OCI-LY7 (cell line): ENCODE measurements at regions not wholly inside any gene's neighbourhood (a gene's known extent, or its start where the extent isn't known, plus 50 kb on each side); places are given as distances from the start of the nearest gene placed in this dataset.

ENCODE experiments used
- BruUV-seq: library from RNA; stranded (reverse); fragments of 400-500 nt; replicated peaks from 2 replicates; lab custom pipeline; 2021; lab: Mats Ljungman, UMichigan
- CTCF ChIA-PET: fragments of 300-600 bp; sonication (Branson Sonifier 250); formaldehyde crosslinking; loops from one replicate; lab custom pipeline; 2022; ENCODE audit warnings: antibody characterized with exemption; ENCODE audit not compliant: unreplicated experiment; lab: Charles Lee
- POLR2A ChIA-PET: fragments of 300-600 bp; sonication (Branson Sonifier 250); formaldehyde crosslinking; loops from one replicate; lab custom pipeline; 2022; ENCODE audit warnings: antibody characterized with exemption; lab: Charles Lee
- DNase-seq: peaks from one replicate; pipeline ENCODE4 v3.0.0-alpha.2; 2015; ENCODE audit warnings: low spot score
- H2AFZ ChIP-seq: fragments of 200-600 bp; sonication (generic), shearing (Covaris generic); 2 replicates; pipeline ENCODE4 v1.6.1; 2014; ENCODE audit warnings: mild to moderate bottlenecking, antibody characterized with exemption, low read length, moderate library complexity
- H3K27ac ChIP-seq: fragments of 200-600 bp; sonication (generic); 2 replicates; pipeline ENCODE4 v1.5.1; 2014; ENCODE audit warnings: mixed run types, low read depth, mild to moderate bottlenecking, moderate library complexity, low read length, inconsistent platforms; ENCODE audit not compliant: poor library complexity, severe bottlenecking
- H3K36me3 ChIP-seq: fragments of 200-600 bp; sonication (generic); 2 replicates; pipeline ENCODE4 v1.6.1; 2014; ENCODE audit warnings: mild to moderate bottlenecking, antibody characterized with exemption, low read length, moderate library complexity, mixed read lengths; ENCODE audit not compliant: insufficient read depth
- H3K4me1 ChIP-seq: fragments of 200-600 bp; sonication (generic); 2 replicates; pipeline ENCODE4 v1.5.1; 2014; ENCODE audit warnings: mild to moderate bottlenecking, low read length; ENCODE audit not compliant: insufficient read depth, poor library complexity, severe bottlenecking
- H3K4me2 ChIP-seq: fragments of 200-600 bp; sonication (generic); 2 replicates; pipeline ENCODE4 v1.6.1; 2014; ENCODE audit warnings: mild to moderate bottlenecking, low read length
- H3K4me3 ChIP-seq: fragments of 200-600 bp; sonication (generic); 2 replicates; pipeline ENCODE4 v1.5.1; 2014; ENCODE audit warnings: mild to moderate bottlenecking, low read depth, low read length; ENCODE audit not compliant: poor library complexity, severe bottlenecking
- H3K79me2 ChIP-seq: fragments of 200-600 bp; sonication (generic); 2 replicates; pipeline ENCODE4 v1.6.1; 2016; ENCODE audit warnings: low read depth, mild to moderate bottlenecking, low read length, moderate library complexity, mixed read lengths; ENCODE audit not compliant: insufficient read depth
- H3K9me2 ChIP-seq: fragments of 200-600 bp; sonication (generic); 2 replicates; pipeline ENCODE4 v1.6.1; 2016; ENCODE audit warnings: mild to moderate bottlenecking, low read length, mixed read lengths; ENCODE audit not compliant: insufficient read depth
- H3K9me3 ChIP-seq: fragments of 200-600 bp; sonication (generic); 2 replicates; pipeline ENCODE4 v1.6.1; 2014; ENCODE audit warnings: mild to moderate bottlenecking, mixed run types, low read length, mixed read lengths
- H4K20me1 ChIP-seq: fragments of 200-600 bp; sonication (generic); 2 replicates; pipeline ENCODE4 v1.6.1; 2014; ENCODE audit warnings: mild to moderate bottlenecking, antibody characterized with exemption, low read length, moderate library complexity, mixed read lengths; ENCODE audit not compliant: insufficient read depth
- EZH2phosphoT487 ChIP-seq: fragments of 200-600 bp; sonication (generic); IDR thresholded peaks from 2 replicates; pipeline ENCODE4 v1.6.1; 2018; ENCODE audit warnings: low read depth, borderline replicate concordance, mild to moderate bottlenecking, mixed run types, antibody characterized with exemption, low read length, moderate library complexity, mixed read lengths
- intact Hi-C: fragments of 100-400 bp; cut with micrococcal nuclease; formaldehyde crosslinking; loops from one replicate; pipeline ENCODE4 v1.10.0; 2022; ENCODE audit not compliant: unreplicated experiment
- TF ChIP-seq, protein P1 (sequence below): fragments of 200-600 bp; sonication (generic); conservative IDR thresholded peaks from 2 replicates; pipeline ENCODE4 v1.5.1; 2014; ENCODE audit warnings: mild to moderate bottlenecking, antibody characterized with exemption, low read length, moderate library complexity, mixed read lengths

DNA sequence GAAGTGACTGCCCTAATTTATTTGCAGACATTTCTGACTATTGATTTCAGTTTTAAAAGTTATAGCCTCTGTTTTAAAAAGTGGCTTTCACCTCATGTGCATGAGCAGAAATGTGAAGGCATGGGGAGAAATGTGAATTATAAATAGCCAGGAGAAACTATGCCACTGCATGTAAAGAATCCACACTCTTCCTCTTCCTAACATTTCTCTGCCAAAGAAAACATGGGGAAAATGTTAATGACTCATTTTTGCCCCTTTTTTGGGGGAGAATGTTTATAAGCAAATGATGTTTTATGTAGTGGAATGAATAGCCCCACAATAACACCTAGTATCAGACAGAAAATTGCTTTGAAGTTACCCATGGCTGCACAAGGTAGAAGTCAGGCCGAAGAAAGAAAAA lies 249.0 kb upstream of the TANK start:
- no peaks in the 10 kb centered on the region for H4K20me1 ChIP-seq
- POLR2A ChIA-PET: interaction anchor here (0.8 to 1.5 kb wide), 2 partner anchors 53 to 1422 kb away, joined by 3 read pairs; no protein-coding TSS in a partner anchor
- TF ChIP-seq, protein P1, sequence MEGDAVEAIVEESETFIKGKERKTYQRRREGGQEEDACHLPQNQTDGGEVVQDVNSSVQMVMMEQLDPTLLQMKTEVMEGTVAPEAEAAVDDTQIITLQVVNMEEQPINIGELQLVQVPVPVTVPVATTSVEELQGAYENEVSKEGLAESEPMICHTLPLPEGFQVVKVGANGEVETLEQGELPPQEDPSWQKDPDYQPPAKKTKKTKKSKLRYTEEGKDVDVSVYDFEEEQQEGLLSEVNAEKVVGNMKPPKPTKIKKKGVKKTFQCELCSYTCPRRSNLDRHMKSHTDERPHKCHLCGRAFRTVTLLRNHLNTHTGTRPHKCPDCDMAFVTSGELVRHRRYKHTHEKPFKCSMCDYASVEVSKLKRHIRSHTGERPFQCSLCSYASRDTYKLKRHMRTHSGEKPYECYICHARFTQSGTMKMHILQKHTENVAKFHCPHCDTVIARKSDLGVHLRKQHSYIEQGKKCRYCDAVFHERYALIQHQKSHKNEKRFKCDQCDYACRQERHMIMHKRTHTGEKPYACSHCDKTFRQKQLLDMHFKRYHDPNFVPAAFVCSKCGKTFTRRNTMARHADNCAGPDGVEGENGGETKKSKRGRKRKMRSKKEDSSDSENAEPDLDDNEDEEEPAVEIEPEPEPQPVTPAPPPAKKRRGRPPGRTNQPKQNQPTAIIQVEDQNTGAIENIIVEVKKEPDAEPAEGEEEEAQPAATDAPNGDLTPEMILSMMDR: no peak
- TF ChIP-seq EZH2phosphoT487: no peak
- H3K36me3 ChIP-seq: no peaks in the 10 kb centered on the region
- no peak overlapping the region for H3K4me2 ChIP-seq
- no peak overlapping the region for H3K27ac ChIP-seq
- no peak overlapping the region for H3K4me3 ChIP-seq
- intact Hi-C loops: no loop called here
- DNase-seq: no peak
- no peaks in the 10 kb centered on the region for H3K9me3 ChIP-seq
- no peaks in the 10 kb centered on the region for H3K9me2 ChIP-seq
- no peaks in the 10 kb centered on the region for H3K4me1 ChIP-seq
- H2AFZ ChIP-seq: no peak overlapping the region
- CTCF ChIA-PET: no interaction called here
- no peaks in the 10 kb centered on the region for H3K79me2 ChIP-seq
- no TSS peak for BruUV-seq

DNA sequence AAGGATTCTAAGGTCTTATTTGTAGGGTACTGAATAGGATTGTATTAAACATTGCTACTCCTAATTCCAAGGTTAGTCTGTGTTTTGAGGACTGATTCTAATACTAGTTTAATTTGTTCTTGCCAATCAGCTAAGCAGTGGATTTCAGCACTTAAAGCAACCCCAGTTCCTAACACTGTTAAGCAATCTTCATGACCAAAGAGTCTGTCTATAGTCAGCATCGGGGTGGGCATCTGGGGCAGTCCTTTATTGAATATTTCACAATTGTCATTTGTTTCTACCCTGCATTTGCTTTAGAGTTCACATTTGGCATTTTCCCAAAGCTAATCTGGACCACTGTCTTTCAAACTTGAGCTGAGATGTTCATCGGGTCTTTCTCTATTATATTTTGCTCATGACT lies 248.0 kb upstream of the TANK start:
- no peaks in the 10 kb centered on the region for H3K36me3 ChIP-seq
- no peak for DNase-seq
- no peak overlapping the region for H3K4me2 ChIP-seq
- intact Hi-C loops: no loop called here
- no peaks in the 10 kb centered on the region for H3K4me1 ChIP-seq
- BruUV-seq: no TSS peak
- no peak overlapping the region for H3K27ac ChIP-seq
- CTCF ChIA-PET: no interaction called here
- POLR2A ChIA-PET: interaction anchor here (1.5 kb wide), 1 partner anchor 52 kb away, joined by 3 read pairs; no protein-coding TSS in a partner anchor
- H3K9me2 ChIP-seq: no peaks in the 10 kb centered on the region
- no peak overlapping the region for H3K4me3 ChIP-seq
- no peak for TF ChIP-seq EZH2phosphoT487
- TF ChIP-seq, protein P1: no peak
- no peaks in the 10 kb centered on the region for H3K79me2 ChIP-seq
- H4K20me1 ChIP-seq: no peaks in the 10 kb centered on the region
- no peak overlapping the region for H2AFZ ChIP-seq
- no peaks in the 10 kb centered on the region for H3K9me3 ChIP-seq

GRCh38 chr2:160913323-160913722 lies 246.9 kb upstream of the TANK start:
- H3K9me3 ChIP-seq: no peaks in the 10 kb centered on the region
- no peak overlapping the region for H3K4me2 ChIP-seq
- H3K4me3 ChIP-seq: no peak overlapping the region
- DNase-seq: no peak
- no peaks in the 10 kb centered on the region for H3K9me2 ChIP-seq
- no TSS peak for BruUV-seq
- ChIA-PET CTCF (no interaction called here), POLR2A (no interaction called here)
- no peaks in the 10 kb centered on the region for H3K79me2 ChIP-seq
- H3K4me1 ChIP-seq: no peaks in the 10 kb centered on the region
- H4K20me1 ChIP-seq: no peaks in the 10 kb centered on the region
- intact Hi-C loops: no loop called here
- no peak for TF ChIP-seq EZH2phosphoT487
- TF ChIP-seq, protein P1: no peak
- no peak overlapping the region for H3K27ac ChIP-seq
- H2AFZ ChIP-seq: no peak overlapping the region
- H3K36me3 ChIP-seq: no peaks in the 10 kb centered on the region
